Neuron (in vitro differentiated cells): ENCODE measurements at regions not wholly inside any gene's neighbourhood (a gene's known extent, or its start where the extent isn't known, plus 50 kb on each side); places are given as distances from the start of the nearest gene placed in this dataset.
"Not testable (repeated sequence)": the region's sequence is repeated elsewhere in the genome, so short reads cannot be mapped to it uniquely, and the experiment has no call there.

ENCODE experiments used
- H2AFZ ChIP-seq: one replicate; pipeline ENCODE4 v1.6.1; 2013; ENCODE audit warnings: low read depth, mild to moderate bottlenecking, inconsistent platforms, low read length, moderate library complexity
- H3K27me3 ChIP-seq: one replicate; pipeline ENCODE4 v1.6.1; 2013; ENCODE audit warnings: low read length; ENCODE audit not compliant: insufficient read depth
- H3K36me3 ChIP-seq: one replicate; pipeline ENCODE4 v1.6.1; 2013; ENCODE audit warnings: low read length; ENCODE audit not compliant: insufficient read depth
- H3K4me1 ChIP-seq: one replicate; pipeline ENCODE4 v1.6.1; 2013; ENCODE audit warnings: low read length; ENCODE audit not compliant: insufficient read depth
- H3K4me3 ChIP-seq: 2 replicates; pipeline ENCODE4 v1.5.1; 2013; ENCODE audit warnings: mild to moderate bottlenecking, low read length, moderate library complexity
- H3K9me3 ChIP-seq: one replicate; pipeline ENCODE4 v1.6.1; 2013; ENCODE audit warnings: low read length

GRCh38 chr9:17870722-17871121 lies 291.9 kb downstream of the SH3GL2 start:
- no peaks in the 10 kb centered on the region for H3K9me3 ChIP-seq
- H3K36me3 ChIP-seq, result no peaks in the 10 kb centered on the region
- H3K27me3 ChIP-seq, result no peaks in the 10 kb centered on the region
- H2AFZ ChIP-seq, result no peak overlapping the region
- H3K4me1 ChIP-seq, result no peaks in the 10 kb centered on the region
- no peak overlapping the region for H3K4me3 ChIP-seq

- Histone ChIP-seq H3K36me3 (no peaks in the 10 kb centered on the region), H3K4me1 (no peaks in the 10 kb centered on the region), H3K9me3 (no peaks in the 10 kb centered on the region), H2AFZ (no peak overlapping the region), H3K4me3 (no peak overlapping the region), H3K27me3 (no peaks in the 10 kb centered on the region)
These were observed 292.5 kb downstream of the SH3GL2 start for GRCh38 chr9:17871213-17871890.

GRCh38 chr9:17875886-17876285 lies 297.0 kb downstream of the SH3GL2 start:
- H3K36me3 ChIP-seq, result no peaks in the 10 kb centered on the region
- no peaks in the 10 kb centered on the region for H3K27me3 ChIP-seq
- no peak overlapping the region for H2AFZ ChIP-seq
- H3K4me1 ChIP-seq, result no peaks in the 10 kb centered on the region
- no peaks in the 10 kb centered on the region for H3K9me3 ChIP-seq
- H3K4me3 ChIP-seq, result no peak overlapping the region

- H3K27me3 ChIP-seq, result no peaks in the 10 kb centered on the region
- H2AFZ ChIP-seq, result no peak overlapping the region
- no peaks in the 10 kb centered on the region for H3K4me1 ChIP-seq
- no peaks in the 10 kb centered on the region for H3K9me3 ChIP-seq
- H3K36me3 ChIP-seq, result no peaks in the 10 kb centered on the region
- H3K4me3 ChIP-seq, result no peak overlapping the region
These were observed 297.8 kb downstream of the SH3GL2 start for GRCh38 chr9:17876687-17877086.

GRCh38 chr9:17878810-17879370 lies 300.0 kb downstream of the SH3GL2 start:
- H3K27me3 ChIP-seq, result no peaks in the 10 kb centered on the region
- H3K4me1 ChIP-seq, result no peaks in the 10 kb centered on the region
- no peak overlapping the region for H2AFZ ChIP-seq
- H3K4me3 ChIP-seq, result no peak overlapping the region
- H3K9me3 ChIP-seq, result no peaks in the 10 kb centered on the region
- H3K36me3 ChIP-seq, result no peaks in the 10 kb centered on the region

GRCh38 chr9:17881371-17881770 lies 302.5 kb downstream of the SH3GL2 start:
- Histone ChIP-seq H3K9me3 (no peaks in the 10 kb centered on the region), H3K36me3 (no peaks in the 10 kb centered on the region), H3K4me1 (no peaks in the 10 kb centered on the region), H3K27me3 (no peaks in the 10 kb centered on the region), H3K4me3 (no peak overlapping the region), H2AFZ (no peak overlapping the region)

- no peak overlapping the region for H3K4me3 ChIP-seq
- H3K36me3 ChIP-seq, result no peaks in the 10 kb centered on the region
- no peaks in the 10 kb centered on the region for H3K4me1 ChIP-seq
- no peaks in the 10 kb centered on the region for H3K27me3 ChIP-seq
- H2AFZ ChIP-seq, result no peak overlapping the region
- H3K9me3 ChIP-seq, result no peaks in the 10 kb centered on the region
These were observed 304.1 kb downstream of the SH3GL2 start for GRCh38 chr9:17882688-17883594.

GRCh38 chr9:17888066-17888465 lies 309.2 kb downstream of the SH3GL2 start:
- Histone ChIP-seq H3K4me3 (peak overlapping the region; percentile 12), H2AFZ (no peak overlapping the region), H3K36me3 (no peaks in the 10 kb centered on the region), H3K9me3 (no peaks in the 10 kb centered on the region), H3K27me3 (no peaks in the 10 kb centered on the region), H3K4me1 (no peaks in the 10 kb centered on the region)

- H3K4me1 ChIP-seq, H3K36me3 ChIP-seq, H3K27me3 ChIP-seq, H2AFZ ChIP-seq, H3K9me3 ChIP-seq: not testable (repeated sequence)
- peak overlapping the region; percentile 26 for H3K4me3 ChIP-seq
These were observed 310.1 kb downstream of the SH3GL2 start for GRCh38 chr9:17888964-17889363.

- no peaks in the 10 kb centered on the region for H3K27me3 ChIP-seq
- no peaks in the 10 kb centered on the region for H3K36me3 ChIP-seq
- no peaks in the 10 kb centered on the region for H3K9me3 ChIP-seq
- H3K4me3 ChIP-seq, result no peak overlapping the region
- H2AFZ ChIP-seq, result no peak overlapping the region
- peaks cover 2% of the 10 kb centered on the region for H3K4me1 ChIP-seq
These were observed 315.8 kb downstream of the SH3GL2 start for GRCh38 chr9:17894501-17895160.

- Histone ChIP-seq H3K36me3 (no peaks in the 10 kb centered on the region), H3K4me1 (no peaks in the 10 kb centered on the region), H3K27me3 (peaks cover 26% of the 10 kb centered on the region), H2AFZ (no peak overlapping the region), H3K4me3 (no peak overlapping the region), H3K9me3 (peaks cover 1% of the 10 kb centered on the region)
These were observed 321.7 kb downstream of the SH3GL2 start for GRCh38 chr9:17900606-17901005.

- Histone ChIP-seq H3K27me3 (peaks cover 57% of the 10 kb centered on the region), H2AFZ (no peak overlapping the region), H3K9me3 (peaks cover 1% of the 10 kb centered on the region), H3K4me3 (no peak overlapping the region), H3K4me1 (no peaks in the 10 kb centered on the region), H3K36me3 (no peaks in the 10 kb centered on the region)
These were observed 326.5 kb downstream of the SH3GL2 start for GRCh38 chr9:17905366-17905765.

GRCh38 chr9:17905781-17906175 lies 326.9 kb downstream of the SH3GL2 start:
- no peak overlapping the region for H3K4me3 ChIP-seq
- H3K36me3 ChIP-seq, result no peaks in the 10 kb centered on the region
- peaks cover 1% of the 10 kb centered on the region for H3K9me3 ChIP-seq
- no peak overlapping the region for H2AFZ ChIP-seq
- peaks cover 57% of the 10 kb centered on the region for H3K27me3 ChIP-seq
- H3K4me1 ChIP-seq, result no peaks in the 10 kb centered on the region
